Adrenal gland (tissue), 5 donors: ENCODE measurements at regions not wholly inside any gene's neighbourhood (a gene's known extent, or its start where the extent isn't known, plus 50 kb on each side); places are given as distances from the start of the nearest gene placed in this dataset.

ENCODE experiments used
- CTCF ChIP-seq, 6 experiments: fragments of 450-650 bp in 4 of 6; fragments of 200-600 bp in 2 of 6; sonication (generic) in 1 of 6; IDR thresholded peaks; 1 replicate in 5 of 6; 2 replicates in 1 of 6; pipeline versions ENCODE4 v1.5.1 to v1.8.0; 2016 to 2021; ENCODE audit warnings: antibody characterized with exemption in 6 of 6, mild to moderate bottlenecking in 2 of 6, moderate library complexity in 1 of 6
- POLR2A ChIP-seq, 2 donors: fragments of 450-650 bp; IDR thresholded peaks; one replicate each; pipeline ENCODE4 v1.6.1; 2017; ENCODE audit warnings: antibody characterized with exemption in 2 of 2, mild to moderate bottlenecking in 2 of 2, moderate library complexity in 1 of 2
- donor health status: DM: no; HTN: no; CAD: no.

- TF ChIP-seq CTCF (IDR thresholded peaks at IDR 0.05) (no peak), POLR2A (IDR thresholded peaks at IDR 0.05) (no peak)
Observed at GRCh38 chr2:12856934-12857601, 140.3 kb downstream of the TRIB2 start.
